Nephron (organoid): ENCODE measurements at regions not wholly inside any gene's neighbourhood (a gene's known extent, or its start where the extent isn't known, plus 50 kb on each side); places are given as distances from the start of the nearest gene placed in this dataset.

Experiments
- H3K27ac Mint-ChIP-seq, 3 experiments: 2 replicates each; pipeline ENCODE4 v1.8.0; 2020; ENCODE audit warnings: mixed read lengths in 3 of 3, mild to moderate bottlenecking in 2 of 3, moderate library complexity in 1 of 3
- H3K27me3 Mint-ChIP-seq: 2 replicates; pipeline ENCODE4 v1.8.0; 2021; ENCODE audit warnings: low read depth, mild to moderate bottlenecking, moderate library complexity, mixed read lengths
- H3K36me3 Mint-ChIP-seq: 2 replicates; pipeline ENCODE4 v1.8.0; 2020; ENCODE audit warnings: low read depth, mixed read lengths
- H3K4me1 Mint-ChIP-seq: 2 replicates; pipeline ENCODE4 v1.8.0; 2020; ENCODE audit warnings: mixed read lengths
- H3K4me3 Mint-ChIP-seq, 3 experiments: 2 replicates each; pipeline ENCODE4 v1.8.0; 2020; ENCODE audit warnings: mild to moderate bottlenecking in 3 of 3, mixed read lengths in 3 of 3, moderate library complexity in 2 of 3
- H3K9me3 Mint-ChIP-seq: 2 replicates; pipeline ENCODE4 v1.8.0; 2020; ENCODE audit warnings: mixed read lengths
- CTCF ChIP-seq, 3 experiments: fragments of 200-600 bp; sonication (generic); IDR thresholded peaks; one replicate each; pipeline ENCODE4 v1.5.0; 2021; ENCODE audit warnings: antibody characterized with exemption in 3 of 3; ENCODE audit not compliant: unreplicated experiment in 3 of 3

- Mint-ChIP-seq H3K4me3 (peak overlapping the region in 1 of 3 experiments; percentile 22), H3K27me3 (no peaks in the 10 kb centered on the region), H3K36me3 (no peaks in the 10 kb centered on the region), H3K27ac (peak overlapping the region in 2 of 3 experiments; percentile 60 to 74), H3K4me1 (peaks cover 10% of the 10 kb centered on the region), H3K9me3 (no peaks in the 10 kb centered on the region)
- TF ChIP-seq CTCF (IDR thresholded peaks at IDR 0.05; ENCODE audit: unreplicated experiment in 3 of 3), result no peak
Measured at GRCh38 chr1:114219172-114219868, 65.7 kb upstream of the SYT6 start.

GRCh38 chr1:114218361-114219171 lies 64.9 kb upstream of the SYT6 start:
- peaks cover 10% of the 10 kb centered on the region for H3K4me1 Mint-ChIP-seq
- H3K4me3 Mint-ChIP-seq, result peak overlapping the region in 2 of 3 experiments; percentile 5 to 22
- no peaks in the 10 kb centered on the region for H3K36me3 Mint-ChIP-seq
- H3K27me3 Mint-ChIP-seq, result no peaks in the 10 kb centered on the region
- H3K27ac Mint-ChIP-seq, result peak overlapping the region; percentile 1 to 74 (median 60)
- H3K9me3 Mint-ChIP-seq, result no peaks in the 10 kb centered on the region
- TF ChIP-seq CTCF (IDR thresholded peaks at IDR 0.05; ENCODE audit: unreplicated experiment in 3 of 3), result no peak

- Mint-ChIP-seq H3K4me3 (no peak overlapping the region), H3K36me3 (no peaks in the 10 kb centered on the region), H3K27ac (no peak overlapping the region), H3K4me1 (peaks cover 10% of the 10 kb centered on the region), H3K9me3 (no peaks in the 10 kb centered on the region), H3K27me3 (peaks cover 10% of the 10 kb centered on the region)
- no peak for TF ChIP-seq CTCF (IDR thresholded peaks at IDR 0.05; ENCODE audit: unreplicated experiment in 3 of 3)
Measured at GRCh38 chr1:114216431-114217173, 62.9 kb upstream of the SYT6 start.

- Mint-ChIP-seq H3K27me3 (peaks cover 10% of the 10 kb centered on the region), H3K4me3 (no peak overlapping the region), H3K27ac (peak overlapping the region in 1 of 3 experiments; percentile 22), H3K4me1 (peaks cover 10% of the 10 kb centered on the region), H3K36me3 (no peaks in the 10 kb centered on the region), H3K9me3 (no peaks in the 10 kb centered on the region)
- TF ChIP-seq CTCF (IDR thresholded peaks at IDR 0.05; ENCODE audit: unreplicated experiment in 3 of 3), result no peak
Measured at GRCh38 chr1:114215436-114215835, 61.8 kb upstream of the SYT6 start.

GRCh38 chr1:114214016-114214415 lies 60.3 kb upstream of the SYT6 start:
- Mint-ChIP-seq H3K4me1 (peaks cover 7% of the 10 kb centered on the region), H3K4me3 (no peak overlapping the region), H3K27me3 (peaks cover 15% of the 10 kb centered on the region), H3K36me3 (no peaks in the 10 kb centered on the region), H3K27ac (no peak overlapping the region), H3K9me3 (no peaks in the 10 kb centered on the region)
- no peak for TF ChIP-seq CTCF (IDR thresholded peaks at IDR 0.05; ENCODE audit: unreplicated experiment in 3 of 3)
